SKM-1 treated with dmso at 0.1 percent for 144 hours (cell line): ENCODE measurements at regions not wholly inside any gene's neighbourhood (a gene's known extent, or its start where the extent isn't known, plus 50 kb on each side); places are given as distances from the start of the nearest gene placed in this dataset.

Source experiments
- DNase-seq: peaks from one replicate; lab custom pipeline; 2025; ENCODE audit not compliant: unreplicated experiment; lab: John Stamatoyannopoulos, UW

- DNase-seq: no peak
These were observed 136.9 kb downstream of the DUSP10 start for GRCh38 chr1:221604948-221605347.

GRCh38 chr1:221605569-221605968, 136.3 kb downstream of the DUSP10 start:
- no peak for DNase-seq

- no peak for DNase-seq
These were observed 135.6 kb downstream of the DUSP10 start for GRCh38 chr1:221606256-221606655.

GRCh38 chr1:221608835-221609320, 133.0 kb downstream of the DUSP10 start:
- no peak for DNase-seq

- no peak for DNase-seq
These were observed 130.2 kb downstream of the DUSP10 start for GRCh38 chr1:221611656-221612046.

GRCh38 chr1:221612047-221612777, 129.7 kb downstream of the DUSP10 start:
- DNase-seq: no peak

GRCh38 chr1:221620437-221621384, 121.2 kb downstream of the DUSP10 start:
- DNase-seq: no peak

GRCh38 chr1:221621683-221622082, 120.2 kb downstream of the DUSP10 start:
- DNase-seq: no peak

- DNase-seq: no peak
These were observed 119.5 kb downstream of the DUSP10 start for GRCh38 chr1:221622389-221622788.

GRCh38 chr1:221625026-221625425, 116.9 kb downstream of the DUSP10 start:
- DNase-seq: no peak

GRCh38 chr1:221626041-221626440, 115.8 kb downstream of the DUSP10 start:
- DNase-seq: no peak

- DNase-seq: no peak
These were observed 111.7 kb downstream of the DUSP10 start for GRCh38 chr1:221630236-221630635.

- no peak for DNase-seq
These were observed 110.3 kb downstream of the DUSP10 start for GRCh38 chr1:221631556-221631955.

GRCh38 chr1:221632072-221632471, 109.8 kb downstream of the DUSP10 start:
- DNase-seq: no peak

- no peak for DNase-seq
These were observed 108.0 kb downstream of the DUSP10 start for GRCh38 chr1:221633841-221634409.

- DNase-seq: no peak
These were observed 107.3 kb downstream of the DUSP10 start for GRCh38 chr1:221634606-221635005.

- DNase-seq: no peak
These were observed 106.6 kb downstream of the DUSP10 start for GRCh38 chr1:221635305-221635704.

GRCh38 chr1:221636096-221636495, 105.8 kb downstream of the DUSP10 start:
- DNase-seq: no peak

- DNase-seq: no peak
These were observed 104.9 kb downstream of the DUSP10 start for GRCh38 chr1:221636967-221637366.

- no peak for DNase-seq
These were observed 104.2 kb downstream of the DUSP10 start for GRCh38 chr1:221637641-221638041.

- no peak for DNase-seq
These were observed 103.3 kb downstream of the DUSP10 start for GRCh38 chr1:221638595-221638994.

- DNase-seq: no peak
These were observed 100.1 kb downstream of the DUSP10 start for GRCh38 chr1:221641811-221642210.
